CD4-positive, alpha-beta T cell treated with Interleukin-6 at 100 ng/mL for 8 hours (primary cell): ENCODE measurements at regions not wholly inside any gene's neighbourhood (a gene's known extent, or its start where the extent isn't known, plus 50 kb on each side); places are given as distances from the start of the nearest gene placed in this dataset.
"Not testable (repeated sequence)": the region's sequence is repeated elsewhere in the genome, so short reads cannot be mapped to it uniquely, and the experiment has no call there.

ENCODE experiments used
- DNase-seq: peaks from one replicate; pipeline ENCODE4 v3.0.0-alpha.2; 2020; ENCODE audit warnings: mixed read lengths, low spot score

GRCh38 chr20:22529150-22530019 is 55.0 kb downstream of the FOXA2 start:
- DNase-seq, result no peak

- no peak for DNase-seq
Measured at GRCh38 chr20:22526512-22527012, 57.8 kb downstream of the FOXA2 start.

- no peak for DNase-seq
Measured at GRCh38 chr20:22525821-22526220, 58.6 kb downstream of the FOXA2 start.

- no peak for DNase-seq
Measured at GRCh38 chr20:22525069-22525820, 59.1 kb downstream of the FOXA2 start.

GRCh38 chr20:22524393-22525015 is 59.9 kb downstream of the FOXA2 start:
- DNase-seq, result no peak

- DNase-seq, result no peak
Measured at GRCh38 chr20:22523499-22524392, 60.6 kb downstream of the FOXA2 start.

- DNase-seq, result no peak
Measured at GRCh38 chr20:22523128-22523498, 61.3 kb downstream of the FOXA2 start.

GRCh38 chr20:22522701-22523100 is 61.7 kb downstream of the FOXA2 start:
- no peak for DNase-seq

GRCh38 chr20:22521940-22522339 is 62.4 kb downstream of the FOXA2 start:
- not testable (repeated sequence) for DNase-seq

- no peak for DNase-seq
Measured at GRCh38 chr20:22520381-22520780, 64.0 kb downstream of the FOXA2 start.

GRCh38 chr20:22515264-22515663 is 69.1 kb downstream of the FOXA2 start:
- DNase-seq, result no peak

GRCh38 chr20:22513574-22513973 is 70.8 kb downstream of the FOXA2 start:
- DNase-seq, result no peak

GRCh38 chr20:22512911-22513489 is 71.4 kb downstream of the FOXA2 start:
- DNase-seq, result no peak

- DNase-seq, result no peak
Measured at GRCh38 chr20:22511943-22512910, 72.1 kb downstream of the FOXA2 start.

GRCh38 chr20:22509843-22510147 is 74.6 kb downstream of the FOXA2 start:
- DNase-seq, result no peak

- no peak for DNase-seq
Measured at GRCh38 chr20:22509090-22509842, 75.1 kb downstream of the FOXA2 start.

GRCh38 chr20:22508426-22508825 is 75.9 kb downstream of the FOXA2 start:
- DNase-seq, result no peak

GRCh38 chr20:22507240-22507961 is 77.0 kb downstream of the FOXA2 start:
- DNase-seq, result no peak

- DNase-seq, result no peak
Measured at GRCh38 chr20:22506827-22507226, 77.5 kb downstream of the FOXA2 start.
